ENCODE measurements at regions not wholly inside any gene's neighbourhood (a gene's known extent, or its start where the extent isn't known, plus 50 kb on each side); places are given as distances from the start of the nearest gene placed in this dataset.

DNA sequence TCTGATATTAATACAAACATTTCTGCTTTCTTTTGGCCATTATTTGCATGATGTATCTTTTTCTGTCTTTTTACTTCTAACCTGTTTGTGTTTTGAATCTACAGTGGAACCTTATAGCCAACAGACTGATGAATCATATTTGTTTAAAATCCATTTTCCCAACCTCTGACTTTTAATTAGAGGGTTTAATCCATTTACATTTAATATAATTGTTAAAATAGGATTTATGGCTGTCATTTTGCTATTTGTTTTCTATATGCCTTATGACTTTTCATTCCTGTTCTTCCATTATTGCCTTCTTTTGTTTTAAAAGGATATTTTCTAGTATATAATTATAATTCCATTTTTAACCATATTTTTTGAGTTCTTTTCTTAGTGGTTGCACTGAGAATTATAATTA lies 286.1 kb downstream of the ZNF621 start:
- DNase-seq (ENCODE audit: low read depth in 2 of 2), result no peak

DNA sequence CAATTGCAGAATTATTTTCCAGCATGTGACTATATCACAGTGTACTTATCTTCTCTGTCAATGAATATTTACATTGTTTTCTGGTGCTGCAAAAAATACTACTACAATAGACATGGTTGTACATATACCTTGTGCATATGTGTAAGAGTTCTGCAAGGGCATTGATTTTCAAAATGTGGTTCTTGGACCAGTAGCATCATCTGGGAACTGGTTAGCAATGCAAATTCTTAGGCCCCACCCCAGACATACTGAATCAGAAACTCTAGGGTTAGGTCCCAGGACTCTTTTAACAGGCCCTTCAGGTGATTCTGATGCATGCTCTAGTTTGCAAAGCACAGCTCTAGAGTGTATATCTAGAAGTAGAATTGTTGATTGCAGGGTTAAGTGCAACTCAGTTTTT lies 292.3 kb downstream of the ZNF621 start:
- DNase-seq (ENCODE audit: low read depth in 2 of 2), result no peak

DNA sequence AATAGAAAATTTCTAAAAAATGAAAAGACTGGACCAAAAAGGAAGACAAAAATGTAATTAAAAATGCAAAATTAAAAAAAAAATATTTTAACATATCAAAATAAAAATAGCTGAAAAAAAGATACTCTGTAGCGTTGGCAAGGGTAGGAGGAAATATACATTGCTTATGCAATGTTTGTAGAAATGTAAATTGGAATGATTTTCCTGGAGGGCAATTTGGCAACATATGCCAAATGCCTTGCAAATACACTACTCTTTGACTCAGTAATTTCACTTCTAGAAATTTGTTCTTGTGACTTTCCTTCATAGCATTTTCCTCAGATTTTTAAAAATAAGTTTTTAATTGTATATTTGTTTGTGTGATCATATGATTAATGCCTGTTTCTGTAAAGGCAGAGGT lies 296.6 kb downstream of the ZNF621 start:
- no peak for DNase-seq (ENCODE audit: low read depth in 2 of 2)

DNA sequence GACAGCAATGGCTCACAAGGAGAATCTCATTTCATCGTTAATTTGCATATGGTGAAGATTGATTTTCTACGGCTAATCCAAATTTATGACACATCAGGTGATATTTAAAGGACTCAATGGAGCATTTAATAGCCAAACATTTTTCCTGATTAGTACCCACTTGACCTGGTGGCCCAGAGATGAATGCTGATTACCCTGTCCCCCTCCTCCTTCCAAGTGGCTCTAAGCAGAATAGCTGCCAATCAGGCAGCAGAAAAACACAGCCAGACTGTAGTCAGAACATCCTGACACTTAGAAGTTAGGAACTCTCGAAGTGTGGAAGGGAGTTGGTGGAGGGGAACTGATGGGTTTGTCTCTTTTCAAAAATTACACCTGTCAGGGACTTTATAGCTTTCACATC lies 302.5 kb downstream of the ZNF621 start:
- DNase-seq (ENCODE audit: low read depth in 2 of 2), result no peak

DNA sequence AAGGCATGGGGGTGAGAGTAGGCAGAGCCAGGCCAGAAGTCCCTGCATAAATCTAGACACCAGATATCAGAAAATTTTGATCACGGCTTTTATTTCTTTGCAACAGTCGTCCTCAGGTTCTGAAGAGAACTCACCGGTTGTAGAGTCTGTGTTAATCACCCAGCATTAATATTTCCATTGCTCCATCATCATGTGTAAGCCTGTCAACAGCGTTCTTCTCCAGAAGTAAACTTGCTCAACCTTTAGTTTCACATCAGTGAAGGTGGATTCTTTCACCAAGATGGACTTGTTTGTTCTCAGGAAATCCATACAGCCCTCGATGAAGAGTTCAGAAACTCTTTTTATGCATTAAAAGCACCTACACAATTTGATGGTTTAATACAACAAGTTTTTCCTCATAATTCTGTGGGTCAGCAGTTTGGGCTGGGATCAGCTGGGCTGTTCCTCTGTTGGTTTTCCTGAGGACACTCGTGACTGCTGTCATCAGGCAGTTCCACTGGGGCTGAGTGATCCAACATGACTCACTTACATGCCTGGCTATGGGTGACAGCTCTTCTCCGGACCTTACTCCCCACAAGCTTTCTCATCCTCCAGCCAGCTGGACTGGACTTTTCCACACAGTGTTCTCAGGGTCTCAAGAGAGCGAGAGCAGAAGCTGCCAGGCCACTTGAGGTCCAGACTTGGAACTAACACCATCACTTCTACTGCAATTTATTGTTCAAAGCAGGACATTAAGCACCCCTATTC lies 303.4 kb downstream of the ZNF621 start:
- no peak for DNase-seq (ENCODE audit: low read depth in 2 of 2)

DNA sequence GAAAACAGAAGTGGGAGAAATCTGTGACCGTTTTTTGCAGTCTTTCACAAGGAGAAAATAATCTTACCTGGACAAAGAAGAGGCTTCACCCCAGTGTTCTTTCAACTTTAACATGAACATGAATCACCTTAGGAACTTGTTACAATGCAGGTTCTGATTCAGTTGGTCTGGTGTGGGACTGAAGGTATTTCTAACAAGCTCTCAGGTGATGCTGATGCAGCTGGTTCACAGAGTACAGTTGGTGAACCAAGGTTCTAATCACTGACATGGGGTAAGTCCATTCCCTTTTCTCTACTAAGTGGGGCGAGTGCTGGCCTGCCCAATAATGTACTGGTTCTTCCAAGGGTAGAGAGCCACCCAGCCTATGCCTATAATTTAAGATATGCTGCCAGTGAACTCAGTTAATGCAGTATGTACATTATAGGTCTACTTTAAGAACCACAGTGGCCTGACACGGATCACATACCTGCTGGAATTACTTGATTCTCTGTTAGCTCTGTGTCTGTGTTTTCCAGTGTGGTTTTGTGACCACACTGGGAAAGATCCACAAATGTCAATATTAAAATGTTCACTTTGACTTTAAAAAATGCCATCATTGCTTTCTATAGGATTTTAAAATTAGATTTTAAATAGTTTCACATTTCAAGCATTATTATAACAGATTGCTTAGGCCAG lies 304.1 kb downstream of the ZNF621 start:
- no peak for DNase-seq (ENCODE audit: low read depth in 2 of 2)

DNA sequence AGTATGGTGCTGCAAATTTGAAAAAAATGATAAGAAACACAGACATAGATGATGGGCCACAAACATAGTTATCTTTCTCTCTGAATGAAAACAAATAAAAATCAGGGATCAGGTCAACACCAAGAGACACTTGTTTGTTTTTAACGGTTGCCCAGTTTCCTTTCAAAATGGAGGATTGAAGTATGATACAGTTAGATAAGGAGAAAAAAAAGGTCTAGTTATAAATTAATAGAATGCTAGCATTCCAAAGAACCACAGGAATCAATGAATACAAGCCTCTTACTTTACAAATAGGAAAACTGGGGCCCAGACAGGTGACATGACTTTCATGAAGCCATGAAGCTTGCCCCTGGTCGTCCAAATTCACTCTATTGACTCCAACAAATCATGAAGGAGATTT lies 305.1 kb downstream of the ZNF621 start:
- no peak for DNase-seq (ENCODE audit: low read depth in 2 of 2)

DNA sequence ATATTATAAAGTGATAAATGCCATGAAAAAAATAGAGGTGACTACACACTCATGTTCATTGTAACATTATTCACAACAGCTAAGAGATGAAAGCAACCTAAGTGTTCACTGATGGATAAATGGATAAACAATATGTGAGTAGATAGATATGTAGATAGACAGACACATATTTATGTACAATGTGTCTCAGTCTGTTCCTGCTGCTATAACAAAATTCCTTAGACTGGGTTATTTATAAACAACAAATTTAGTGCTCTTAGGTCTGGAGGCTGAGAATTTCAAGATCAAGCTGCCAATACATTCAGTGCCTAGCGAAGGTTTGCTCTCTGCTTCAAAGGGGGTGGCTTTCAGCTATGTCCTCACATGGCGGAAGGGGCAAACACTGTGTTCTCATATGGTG lies 312.5 kb downstream of the ZNF621 start:
- no peak for DNase-seq (ENCODE audit: low read depth in 2 of 2)

DNA sequence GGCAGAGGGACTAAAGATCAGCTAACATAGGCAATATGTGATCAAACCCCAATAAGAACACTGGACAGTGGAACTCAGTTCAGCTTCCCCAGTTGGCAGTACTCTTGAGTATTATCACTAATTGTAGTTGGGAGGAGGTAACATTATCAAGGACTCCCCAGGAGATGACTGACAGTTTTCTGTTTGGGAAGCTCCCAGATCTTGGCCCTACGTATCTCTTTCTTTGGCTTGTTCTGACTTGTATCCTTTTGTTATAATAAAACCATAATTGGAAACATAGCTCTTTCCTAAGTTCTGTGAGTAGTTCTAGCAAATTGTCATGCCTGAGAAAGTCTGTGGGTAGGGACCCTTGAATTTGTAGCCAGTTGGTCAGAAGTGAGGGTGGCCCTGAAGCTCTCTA lies 316.4 kb downstream of the ZNF621 start:
- DNase-seq (ENCODE audit: low read depth in 2 of 2), result no peak

DNA sequence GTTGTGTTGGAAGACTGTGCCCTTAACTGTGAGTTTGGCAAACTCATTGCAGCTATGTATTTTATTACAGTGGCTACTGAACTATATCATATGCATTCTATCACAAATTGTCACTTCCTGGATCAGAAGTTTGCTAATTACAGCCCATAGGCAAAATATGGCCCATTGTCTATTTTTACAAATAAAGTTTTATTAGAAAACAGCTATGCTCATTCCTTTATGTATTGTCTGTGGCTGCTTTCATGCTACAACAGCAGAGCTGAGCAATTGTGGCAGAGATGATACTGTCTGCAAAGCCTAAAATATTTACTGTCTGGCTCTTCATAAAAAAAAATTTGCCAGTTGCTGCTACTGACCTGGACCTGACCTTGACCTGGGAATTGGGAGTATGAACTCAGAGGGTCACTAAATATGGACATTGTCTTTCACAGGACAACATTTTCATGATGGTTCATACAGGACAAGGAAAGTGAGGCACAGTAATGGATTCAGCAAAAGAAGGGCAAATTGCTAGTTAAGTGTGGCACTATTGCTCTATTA lies 316.9 kb downstream of the ZNF621 start:
- no peak for DNase-seq (ENCODE audit: low read depth in 2 of 2)

DNA sequence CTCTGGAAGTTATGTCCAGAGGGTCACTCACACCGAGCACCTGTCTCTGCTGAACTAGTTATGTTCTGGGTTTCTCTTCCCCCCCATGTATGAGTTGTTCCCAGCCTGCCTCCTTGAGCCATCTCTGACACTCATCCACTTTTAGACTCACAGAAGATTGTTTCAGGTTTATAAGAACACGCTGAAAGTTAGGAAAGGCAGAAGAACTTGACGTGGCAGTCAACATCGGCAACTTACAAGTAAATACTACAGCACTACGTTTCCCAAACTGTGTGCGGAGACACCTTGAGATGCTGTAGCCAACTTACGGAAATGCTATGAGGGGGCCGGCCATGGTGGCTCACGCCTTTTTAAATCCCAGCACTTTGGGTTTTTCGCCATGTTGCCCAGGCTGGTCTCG lies 318.0 kb downstream of the ZNF621 start:
- no peak for DNase-seq (ENCODE audit: low read depth in 2 of 2)

DNA sequence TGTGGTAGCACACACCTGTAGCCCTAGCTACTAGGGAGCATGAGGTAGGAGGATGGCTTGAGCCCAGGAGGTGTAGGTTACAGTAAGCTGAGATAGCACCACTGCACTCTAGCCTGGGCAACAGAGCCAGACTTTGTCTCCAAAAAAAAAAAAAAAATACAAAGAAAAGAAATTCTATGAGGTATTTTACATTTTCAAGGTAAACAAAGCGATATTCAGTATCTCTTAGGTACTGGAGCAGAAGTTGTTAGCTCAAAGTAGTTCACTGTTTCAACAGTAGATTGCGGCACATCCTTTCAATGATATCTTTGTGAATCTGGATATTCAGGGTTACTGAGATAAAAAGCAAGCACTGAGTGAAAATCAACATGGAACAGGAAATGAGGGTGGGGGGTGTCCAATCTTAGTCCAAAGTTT lies 318.5 kb downstream of the ZNF621 start:
- no peak for DNase-seq (ENCODE audit: low read depth in 2 of 2)

DNA sequence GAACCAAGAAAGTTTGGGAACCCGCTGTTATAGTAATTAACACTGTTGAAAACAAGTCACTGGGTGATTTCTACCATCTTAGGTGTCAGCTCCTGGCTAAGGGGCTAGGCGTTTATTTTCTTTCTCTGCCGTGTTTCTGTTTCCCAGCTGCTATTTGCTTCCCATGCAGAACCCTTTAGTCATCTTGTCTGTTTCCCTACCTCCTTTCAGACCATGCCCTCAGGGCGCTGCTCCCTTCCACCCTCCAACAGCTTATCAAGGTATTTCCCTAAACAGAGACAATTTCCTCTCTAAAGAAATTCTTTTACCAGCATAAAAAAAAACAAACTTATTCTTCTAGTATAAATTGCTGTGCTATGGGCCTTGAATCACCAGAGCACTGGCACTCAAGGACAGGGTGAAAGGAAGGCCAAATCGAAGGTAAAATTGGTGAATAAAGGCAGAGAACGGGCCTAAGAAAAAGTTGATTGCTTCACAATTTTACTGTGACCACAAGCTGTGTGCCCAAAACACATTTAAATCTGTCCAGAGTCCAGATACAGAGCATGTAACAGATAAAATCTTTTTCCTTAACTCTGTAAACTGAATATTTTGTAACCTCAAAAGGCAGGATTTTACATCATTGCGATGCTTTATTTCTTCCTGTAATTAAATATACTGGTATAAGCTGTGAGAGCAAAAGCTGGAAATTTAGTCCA lies 319.2 kb downstream of the ZNF621 start:
- no peak for DNase-seq (ENCODE audit: low read depth in 2 of 2)

DNA sequence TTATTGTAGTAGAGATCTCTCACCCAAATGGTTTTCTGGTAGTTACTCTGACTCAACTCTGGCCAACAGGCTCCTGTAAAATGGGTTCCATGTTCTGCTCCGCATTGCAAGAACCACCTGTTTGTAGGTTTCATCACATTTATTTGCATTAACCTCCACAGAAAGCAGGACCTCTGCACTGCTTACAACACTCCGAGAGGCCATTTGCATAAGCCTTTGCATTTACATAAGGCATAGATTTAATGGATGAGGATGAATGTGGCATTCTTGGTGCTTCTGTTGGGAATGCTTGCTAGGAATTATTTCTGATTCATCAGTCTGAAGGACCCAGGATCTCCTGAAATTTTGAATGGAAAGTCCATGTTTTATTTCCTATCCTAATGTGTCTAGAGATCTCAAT lies 320.1 kb downstream of the ZNF621 start:
- no peak for DNase-seq (ENCODE audit: low read depth in 2 of 2)

DNA sequence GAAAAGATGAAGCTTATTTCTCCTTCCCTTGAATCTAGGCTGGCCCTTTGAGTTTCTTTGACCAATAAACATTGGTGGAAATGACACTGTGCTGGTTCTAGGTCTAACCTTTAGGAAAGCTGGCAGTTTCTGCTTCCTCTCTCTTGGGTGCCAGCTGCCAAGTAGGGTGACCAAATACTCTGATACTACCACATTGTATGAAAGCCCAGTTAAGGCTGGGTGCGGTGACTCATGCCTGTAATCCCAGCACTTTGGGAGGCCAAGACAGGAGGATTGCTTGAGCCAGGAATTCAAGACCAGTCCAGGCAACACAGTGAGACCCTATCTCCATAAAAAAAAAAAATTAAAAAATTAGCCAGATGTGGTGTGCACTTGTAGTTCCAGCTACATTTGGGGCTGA lies 320.7 kb downstream of the ZNF621 start:
- DNase-seq (ENCODE audit: low read depth in 2 of 2), result no peak

DNA sequence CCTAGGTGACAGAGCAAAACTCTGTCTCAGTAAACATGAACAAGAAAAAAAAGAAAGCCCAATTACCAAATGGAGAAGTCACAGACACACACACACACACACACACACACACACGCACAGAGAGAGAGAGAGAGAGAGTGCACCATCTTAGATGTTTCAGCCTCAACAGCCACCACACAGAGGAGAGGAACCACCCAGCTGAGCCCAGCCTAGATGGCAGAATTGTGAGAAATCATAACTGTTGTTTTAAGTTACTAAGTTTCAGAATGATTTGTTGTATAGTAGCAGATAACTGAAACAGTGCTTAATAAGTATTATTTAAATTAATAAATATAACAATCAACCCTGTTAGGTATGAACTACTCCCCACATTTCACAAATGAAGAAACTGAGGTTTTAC lies 321.2 kb downstream of the ZNF621 start:
- DNase-seq (ENCODE audit: low read depth in 2 of 2), result no peak

DNA sequence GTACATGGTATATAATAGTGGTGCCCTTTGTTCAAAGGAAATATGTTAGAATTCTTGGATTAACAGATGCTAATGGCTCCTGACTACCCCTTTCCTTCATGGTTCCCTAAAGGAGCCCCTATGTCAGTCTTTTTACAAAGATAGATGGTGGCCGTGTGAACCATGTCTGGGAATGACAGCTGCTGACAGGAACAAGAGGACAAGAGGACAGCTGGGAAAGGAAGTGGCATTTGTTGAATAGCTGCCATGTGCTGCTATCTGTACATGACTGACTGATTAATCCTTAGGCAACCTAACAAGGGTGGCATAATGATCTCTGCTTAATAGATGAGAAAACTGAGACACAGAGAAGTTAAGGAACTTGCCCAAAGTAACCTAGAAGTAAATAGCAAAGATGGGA lies 321.7 kb downstream of the ZNF621 start:
- no peak for DNase-seq (ENCODE audit: low read depth in 2 of 2)

DNA sequence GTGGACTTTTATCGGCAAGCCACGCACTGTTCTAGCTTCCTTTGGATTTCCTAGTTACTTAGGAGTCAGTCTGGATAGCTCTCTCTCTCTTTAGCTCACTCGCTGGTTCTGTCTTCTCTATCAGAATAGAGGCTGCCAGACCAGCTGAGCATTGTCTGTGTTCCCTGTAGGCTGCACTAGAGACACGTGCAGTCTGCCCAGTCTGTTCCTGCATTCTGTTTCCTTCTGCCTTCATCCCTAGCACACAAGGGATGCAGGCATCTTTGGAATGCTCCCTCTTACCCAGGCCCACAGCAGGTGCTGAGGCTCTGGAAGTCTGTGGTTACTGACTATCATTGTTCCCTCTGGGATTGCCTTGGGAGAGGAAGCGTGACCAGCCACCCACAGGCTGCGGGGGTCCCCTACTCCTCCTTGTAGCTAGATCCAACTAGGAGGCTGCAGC lies 322.8 kb downstream of the ZNF621 start:
- DNase-seq (ENCODE audit: low read depth in 2 of 2), result no peak

DNA sequence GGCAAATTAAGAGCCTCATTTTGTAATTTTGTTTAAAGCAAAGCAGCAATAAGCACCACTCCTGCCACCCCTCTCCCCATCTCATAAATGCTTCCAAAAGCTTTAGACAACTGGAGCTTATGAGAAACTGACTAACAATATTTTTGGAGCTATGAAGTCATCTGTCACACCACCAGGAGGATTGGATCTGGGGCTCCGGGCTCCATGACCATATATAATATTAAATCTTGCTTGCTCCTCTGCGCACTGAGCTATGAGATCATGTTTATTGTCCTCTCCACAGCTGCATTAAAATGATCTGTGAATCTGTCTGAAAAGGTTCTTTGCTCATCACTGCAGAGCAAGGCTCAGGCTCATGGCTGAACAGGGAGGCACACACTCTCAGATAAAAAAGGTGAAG lies 323.7 kb downstream of the ZNF621 start:
- DNase-seq (ENCODE audit: low read depth in 2 of 2), result no peak

DNA sequence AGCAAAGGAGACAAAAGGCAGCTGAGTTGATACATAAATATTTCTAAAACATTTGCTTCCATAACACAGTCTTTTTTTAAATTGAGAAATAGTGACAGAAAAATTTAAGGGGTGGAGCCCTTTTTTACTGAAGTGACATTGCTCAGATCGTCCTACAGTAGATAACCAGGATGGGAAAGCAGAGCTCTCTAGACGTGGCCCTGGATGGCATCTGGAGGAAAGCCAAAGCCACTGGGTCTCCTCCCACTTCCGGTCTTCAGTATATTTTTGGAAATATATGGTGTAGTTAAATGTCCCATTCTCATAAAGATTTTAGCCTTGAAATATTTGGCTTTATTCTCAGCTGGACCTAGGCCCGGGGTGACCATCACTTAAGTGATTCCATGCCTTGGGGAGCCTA lies 326.1 kb downstream of the ZNF621 start:
- DNase-seq (ENCODE audit: low read depth in 2 of 2), result no peak

DNA sequence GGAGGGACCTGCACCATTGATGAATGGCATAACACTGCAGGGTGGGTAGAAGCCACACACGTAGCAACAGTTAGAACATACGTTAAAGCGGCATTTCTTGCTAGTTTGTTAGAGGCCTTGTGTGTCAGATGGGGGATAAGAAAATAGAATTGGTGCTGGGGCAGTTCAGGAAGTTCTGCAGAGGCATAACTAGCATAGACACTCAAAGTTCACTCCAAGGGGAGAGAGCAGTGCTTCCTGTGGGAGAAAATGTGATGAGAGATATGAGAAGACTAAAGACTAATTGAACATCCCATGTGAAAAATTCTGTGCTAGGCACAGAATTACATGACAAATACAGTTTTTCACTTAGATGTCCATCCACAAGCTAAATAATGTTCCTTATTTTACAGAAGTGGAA lies 327.1 kb downstream of the ZNF621 start:
- no peak for DNase-seq (ENCODE audit: low read depth in 2 of 2)

DNA sequence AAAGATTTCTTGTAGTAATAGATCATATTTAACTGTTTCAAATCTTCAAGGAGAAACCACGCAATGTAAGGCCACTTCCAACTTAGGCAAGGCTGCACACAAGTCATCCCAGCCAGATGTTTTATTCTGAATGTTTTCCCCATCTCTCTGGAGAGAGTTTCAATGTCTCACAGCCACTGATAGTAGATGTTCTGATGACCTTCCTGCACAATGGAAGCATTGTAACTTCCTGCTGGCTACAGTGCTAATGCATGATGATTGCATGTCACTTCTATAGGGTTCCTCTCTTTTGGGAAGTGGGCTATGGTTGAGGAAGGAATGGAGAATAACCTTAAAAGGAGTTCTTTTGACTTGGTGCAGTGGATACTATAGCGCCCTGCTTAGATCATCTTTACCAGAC lies 328.0 kb downstream of the ZNF621 start:
- DNase-seq (ENCODE audit: low read depth in 2 of 2), result no peak

DNA sequence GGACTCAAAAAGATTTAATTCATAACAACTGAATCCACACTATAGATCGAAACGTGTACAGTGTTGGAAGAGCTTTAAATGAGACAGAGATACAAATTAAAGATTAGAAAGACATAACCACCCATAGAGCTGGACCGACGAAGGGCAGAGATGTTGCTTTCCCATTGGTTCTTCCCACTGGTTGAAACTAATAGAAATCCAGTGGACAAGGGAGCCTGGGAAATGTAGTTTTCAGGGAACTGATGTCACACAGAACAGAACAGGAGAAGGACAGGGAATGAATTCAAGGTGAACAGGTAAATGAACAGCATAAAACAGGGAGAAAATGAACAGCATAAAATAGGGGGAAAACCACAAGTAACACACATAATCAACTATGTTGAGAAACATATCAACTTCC lies 328.7 kb downstream of the ZNF621 start:
- DNase-seq (ENCODE audit: low read depth in 2 of 2), result no peak

All from stimulated activated CD8-positive, alpha-beta memory T cell treated with anti-CD3 and anti-CD28 coated beads, Interleukin-7, amount 100 ng/mL, for 4 hours (primary cell).